Neural progenitor cell (in vitro differentiated cells): ENCODE measurements at regions not wholly inside any gene's neighbourhood (a gene's known extent, or its start where the extent isn't known, plus 50 kb on each side); places are given as distances from the start of the nearest gene placed in this dataset.

Experiments used
- CTCF ChIP-seq: fragments of 200-600 bp; sonication (generic); IDR thresholded peaks from 2 replicates; pipeline ENCODE4 v1.5.1; 2017; ENCODE audit warnings: antibody characterized with exemption, mild to moderate bottlenecking
- EZH2 ChIP-seq: fragments of 200-600 bp; sonication (generic); IDR thresholded peaks from 2 replicates; pipeline ENCODE4 v1.6.1; 2017; ENCODE audit warnings: antibody characterized with exemption, mild to moderate bottlenecking, moderate library complexity

DNA sequence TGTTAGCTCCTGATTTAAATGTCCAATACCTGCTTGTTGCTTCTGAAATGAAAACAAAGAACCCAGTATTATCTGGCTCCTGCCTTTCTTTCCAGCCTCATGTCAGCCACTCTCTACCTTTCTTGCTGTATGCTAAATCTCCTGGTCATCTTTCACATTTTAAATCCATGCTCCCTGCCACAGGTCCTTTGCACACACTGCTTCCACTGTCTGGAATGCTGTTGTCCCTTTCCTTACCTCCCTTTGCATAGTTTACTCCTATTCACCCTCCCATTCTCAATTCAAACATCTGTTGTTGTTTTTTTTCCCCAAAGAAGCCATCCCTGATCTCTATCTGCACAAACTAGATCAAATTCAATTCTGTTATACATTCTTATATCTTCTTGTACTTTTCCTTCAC lies 97.0 kb upstream of the NR4A3 start:
- TF ChIP-seq CTCF, result no peak
- TF ChIP-seq EZH2, result no peak
